SH-SY5Y (cell line): ENCODE measurements at regions not wholly inside any gene's neighbourhood (a gene's known extent, or its start where the extent isn't known, plus 50 kb on each side); places are given as distances from the start of the nearest gene placed in this dataset.

Experiments
- GATA2 ChIP-seq: IDR thresholded peaks from 2 replicates; pipeline ENCODE4 v1.6.1; 2011; ENCODE audit warnings: mild to moderate bottlenecking, low read depth, low read length
- GATA3 ChIP-seq: IDR thresholded peaks from 2 replicates; pipeline ENCODE4 v1.6.1; 2011; ENCODE audit warnings: low read depth, mild to moderate bottlenecking, low read length, moderate library complexity

DNA sequence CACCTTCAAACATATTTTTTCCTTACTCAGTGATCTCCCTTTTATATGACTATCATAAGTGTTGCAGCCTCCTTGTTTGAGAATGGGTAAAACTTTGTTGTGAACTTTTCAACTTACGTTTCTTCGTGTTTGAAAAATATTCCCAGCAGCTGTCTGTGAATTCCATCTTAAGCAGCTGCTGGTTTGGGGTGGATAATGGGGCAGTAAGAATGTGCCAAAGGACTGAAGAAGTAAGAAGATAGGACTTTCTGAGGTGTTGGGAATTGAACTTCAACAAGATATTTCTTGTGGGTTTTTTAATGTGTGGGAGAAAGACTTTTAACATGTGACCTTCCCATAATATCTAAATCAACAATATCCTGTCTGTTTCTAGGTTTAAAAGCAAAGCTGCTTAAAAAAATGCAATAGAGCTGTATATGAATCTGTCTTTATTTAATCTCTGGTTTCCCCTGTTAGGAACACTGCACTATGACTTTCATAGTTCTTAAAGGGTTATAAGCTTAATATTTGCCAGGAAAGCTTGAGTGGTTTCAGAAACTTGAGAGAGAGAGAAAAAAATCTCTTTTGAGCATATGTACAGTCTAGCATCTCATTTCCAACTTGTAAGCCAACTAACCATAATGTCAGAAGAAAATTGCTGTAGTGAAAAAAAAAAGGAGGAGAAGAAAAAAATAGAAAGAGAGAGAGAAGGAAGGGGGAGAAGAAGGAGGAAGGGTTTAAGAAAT, 1659.2 kb upstream of the FLRT2 start:
- no peak for TF ChIP-seq GATA2
- TF ChIP-seq GATA3, result no peak
